ENCODE measurements at regions not wholly inside any gene's neighbourhood (a gene's known extent, or its start where the extent isn't known, plus 50 kb on each side); places are given as distances from the start of the nearest gene placed in this dataset.

- TF ChIP-seq CTCF (IDR thresholded peaks at IDR 0.05; ENCODE audit: control extremely low read depth in 1 of 3, insufficient read depth in 1 of 3, low read depth in 1 of 3, low read length in 3 of 3) (no peak), CREB1 (IDR thresholded peaks at IDR 0.05) (no peak), SAP30 (IDR thresholded peaks at IDR 0.05; ENCODE audit: insufficient read depth, insufficient replicate concordance, low read length) (no peak), EZH2 (IDR thresholded peaks at IDR 0.05; ENCODE audit: low read depth, low read length, severe bottlenecking) (no peak), POLR2A (IDR thresholded peaks at IDR 0.05; ENCODE audit: control extremely low read depth in 1 of 2, low read depth in 2 of 2, low read length in 2 of 2) (no peak), EGR1 (IDR thresholded peaks at IDR 0.05; ENCODE audit: borderline replicate concordance, low read depth, low read length) (no peak)
Measured at GRCh38 chrX:135649561-135649960, 63.9 kb upstream of the CT45A1 start.

All from H1 (cell line).